ENCODE measurements at regions not wholly inside any gene's neighbourhood (a gene's known extent, or its start where the extent isn't known, plus 50 kb on each side); places are given as distances from the start of the nearest gene placed in this dataset.
"Not testable (repeated sequence)": the region's sequence is repeated elsewhere in the genome, so short reads cannot be mapped to it uniquely, and the experiment has no call there.

DNA sequence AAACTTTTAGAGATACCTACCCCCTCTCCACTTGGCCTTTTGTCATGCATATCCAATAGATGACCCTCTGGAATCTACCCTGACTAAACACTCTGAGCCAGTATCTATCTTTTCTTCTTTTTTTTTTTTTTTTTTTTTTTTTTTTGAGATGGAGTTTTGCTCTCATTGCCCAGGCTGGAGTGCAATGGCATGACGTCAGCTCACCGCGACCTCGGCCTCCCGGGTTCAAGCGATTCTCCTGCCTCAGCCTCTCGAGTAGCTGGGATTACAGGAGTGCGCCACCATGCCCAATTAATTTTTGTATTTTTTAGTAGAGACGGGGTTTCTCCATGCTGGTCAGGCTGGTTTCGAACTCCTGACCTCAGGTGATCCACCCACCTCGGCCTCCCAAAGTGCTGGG lies 50.8 kb upstream of the GRIN2B start:
- H3K27ac Mint-ChIP-seq, H3K9me3 Mint-ChIP-seq, H3K36me3 Mint-ChIP-seq, H3K27me3 Mint-ChIP-seq, H3K4me1 Mint-ChIP-seq, H3K4me3 Mint-ChIP-seq, DNase-seq: not testable (repeated sequence)

GRCh38 chr12:14043776-14044175 lies 62.4 kb upstream of the GRIN2B start:
- no peaks in the 10 kb centered on the region for H3K4me1 Mint-ChIP-seq
- no peak overlapping the region for H3K27ac Mint-ChIP-seq
- no peaks in the 10 kb centered on the region for H3K36me3 Mint-ChIP-seq
- H3K27me3 Mint-ChIP-seq, result peaks cover 4% of the 10 kb centered on the region
- H3K4me3 Mint-ChIP-seq, result no peak overlapping the region
- no peak for DNase-seq
- H3K9me3 Mint-ChIP-seq, result peaks cover 6% of the 10 kb centered on the region

GRCh38 chr12:14048941-14049545 lies 67.6 kb upstream of the GRIN2B start:
- no peak for DNase-seq
- no peaks in the 10 kb centered on the region for H3K36me3 Mint-ChIP-seq
- H3K4me1 Mint-ChIP-seq, result no peaks in the 10 kb centered on the region
- H3K27ac Mint-ChIP-seq, result no peak overlapping the region
- H3K4me3 Mint-ChIP-seq, result no peak overlapping the region
- no peaks in the 10 kb centered on the region for H3K9me3 Mint-ChIP-seq
- peaks cover 4% of the 10 kb centered on the region for H3K27me3 Mint-ChIP-seq

DNA sequence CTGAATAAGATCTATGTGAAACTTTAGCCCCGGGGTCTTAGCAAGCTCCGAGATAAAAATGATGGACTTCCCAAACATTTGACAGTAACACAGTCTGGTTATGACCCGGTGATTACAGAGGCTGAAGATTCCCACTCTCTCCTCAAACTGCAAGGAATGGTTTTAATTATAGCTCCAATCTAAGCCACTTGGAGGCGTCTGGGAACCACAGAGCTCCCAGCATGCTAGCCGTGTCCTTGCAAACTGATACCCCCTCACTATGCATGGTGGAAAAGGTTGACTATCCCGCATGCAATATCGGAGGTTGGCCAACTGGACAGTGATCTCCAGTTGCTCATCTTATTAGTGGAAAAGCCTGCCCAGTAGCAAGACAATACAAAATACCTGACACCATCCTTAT lies 76.5 kb upstream of the GRIN2B start:
- DNase-seq, result no peak
- Mint-ChIP-seq H3K4me3 (no peak overlapping the region), H3K27me3 (peaks cover 10% of the 10 kb centered on the region), H3K36me3 (no peaks in the 10 kb centered on the region), H3K4me1 (no peaks in the 10 kb centered on the region), H3K9me3 (no peaks in the 10 kb centered on the region), H3K27ac (no peak overlapping the region)

DNA sequence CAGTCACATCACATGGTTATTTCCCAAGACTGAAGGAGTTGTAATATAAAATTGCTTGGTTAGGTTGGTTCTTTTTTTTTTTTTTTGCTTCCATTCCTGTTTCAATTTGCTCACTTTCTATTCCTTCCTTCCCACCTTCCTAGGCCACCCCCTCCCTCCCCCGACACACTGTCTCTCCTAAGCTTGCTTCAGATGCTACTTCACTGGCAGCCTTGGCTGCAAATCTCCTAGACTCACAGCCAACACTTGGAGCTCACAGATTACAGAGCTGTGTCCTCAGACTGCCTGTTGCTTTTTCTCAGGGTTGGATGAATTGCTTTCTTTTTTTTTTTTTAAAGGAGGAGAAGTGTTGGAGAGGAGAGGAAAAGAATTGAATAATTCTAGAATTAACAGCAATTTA lies 77.3 kb upstream of the GRIN2B start:
- Mint-ChIP-seq H3K27ac (no peak overlapping the region), H3K36me3 (no peaks in the 10 kb centered on the region)

DNA sequence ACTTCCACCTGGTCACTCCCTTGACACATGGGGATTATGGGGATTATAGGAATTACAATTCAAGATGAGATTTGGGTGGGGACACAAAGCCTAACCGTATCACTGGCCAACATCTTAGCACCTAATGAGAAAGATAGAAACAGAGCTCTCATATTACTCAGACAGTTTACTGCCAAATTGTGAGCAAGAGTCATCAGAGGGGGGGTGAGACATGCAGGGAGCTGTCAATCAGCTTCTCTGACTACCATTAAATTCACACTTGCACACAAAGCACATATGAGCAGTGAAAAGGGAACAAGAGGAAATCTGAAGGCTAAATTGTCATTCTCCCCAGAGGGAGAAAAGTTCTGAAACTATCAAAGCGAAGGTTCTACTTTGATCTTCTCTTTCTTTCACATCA lies 78.1 kb upstream of the GRIN2B start:
- H3K27ac Mint-ChIP-seq, result no peak overlapping the region
- no peaks in the 10 kb centered on the region for H3K9me3 Mint-ChIP-seq
- no peaks in the 10 kb centered on the region for H3K4me1 Mint-ChIP-seq

More for the DNA sequence above, 77.3 kb upstream of the GRIN2B start:
- no peaks in the 10 kb centered on the region for H3K4me1 Mint-ChIP-seq
- no peak overlapping the region for H3K4me3 Mint-ChIP-seq
- H3K27me3 Mint-ChIP-seq, result peaks cover 10% of the 10 kb centered on the region
- DNase-seq, result no peak
- no peaks in the 10 kb centered on the region for H3K9me3 Mint-ChIP-seq

DNA sequence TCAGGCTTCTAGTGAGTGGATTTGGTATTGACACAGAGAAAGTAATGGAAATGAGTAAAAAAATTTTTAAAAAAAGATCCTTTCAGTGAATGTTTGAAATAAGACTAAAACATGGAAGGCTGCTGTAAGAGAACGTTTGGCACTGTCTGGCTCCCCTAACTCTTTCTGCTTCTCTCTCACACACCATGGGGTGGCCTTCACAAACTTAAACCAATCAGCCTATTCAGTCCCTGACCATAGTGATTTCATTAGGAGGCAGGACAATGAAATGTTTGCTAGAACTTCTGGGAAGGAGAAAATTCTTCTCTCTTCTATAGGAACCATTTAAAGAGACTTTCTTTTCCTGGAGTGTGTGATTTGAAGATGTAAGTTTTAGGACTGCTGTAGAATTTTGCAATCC lies 84.2 kb upstream of the GRIN2B start:
- H3K27ac Mint-ChIP-seq, result no peak overlapping the region
- no peaks in the 10 kb centered on the region for H3K9me3 Mint-ChIP-seq
- no peaks in the 10 kb centered on the region for H3K4me1 Mint-ChIP-seq
- H3K4me3 Mint-ChIP-seq, result no peak overlapping the region
- no peak for DNase-seq
- no peaks in the 10 kb centered on the region for H3K27me3 Mint-ChIP-seq
- no peaks in the 10 kb centered on the region for H3K36me3 Mint-ChIP-seq

More for the DNA sequence above, 78.1 kb upstream of the GRIN2B start:
- Mint-ChIP-seq H3K4me3 (no peak overlapping the region), H3K36me3 (no peaks in the 10 kb centered on the region), H3K27me3 (peaks cover 10% of the 10 kb centered on the region)
- DNase-seq, result no peak

DNA sequence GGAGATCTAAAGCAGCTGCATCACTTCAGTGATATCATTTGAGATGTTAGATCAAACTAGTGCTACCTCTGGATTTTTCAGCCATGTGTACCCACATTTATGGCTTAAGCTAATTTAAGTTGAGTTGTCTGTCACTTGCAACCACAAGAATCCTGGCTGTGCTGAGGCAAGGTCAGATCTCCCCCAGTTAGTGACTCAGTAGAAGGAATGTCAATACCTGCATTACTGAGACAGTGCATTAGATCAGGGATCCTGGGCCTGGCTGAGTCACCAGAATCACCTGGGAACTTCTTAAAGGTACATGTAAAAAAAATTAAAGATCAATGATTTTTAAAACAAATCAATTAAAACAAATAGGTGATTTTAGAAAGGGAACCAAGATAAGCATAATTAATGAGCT lies 84.6 kb upstream of the GRIN2B start:
- H3K4me3 Mint-ChIP-seq, result no peak overlapping the region
- H3K9me3 Mint-ChIP-seq, result no peaks in the 10 kb centered on the region
- no peaks in the 10 kb centered on the region for H3K27me3 Mint-ChIP-seq
- H3K4me1 Mint-ChIP-seq, result no peaks in the 10 kb centered on the region
- H3K36me3 Mint-ChIP-seq, result no peaks in the 10 kb centered on the region
- DNase-seq, result no peak
- H3K27ac Mint-ChIP-seq, result no peak overlapping the region

- H3K27ac Mint-ChIP-seq, result no peak overlapping the region
- DNase-seq, result no peak
- no peaks in the 10 kb centered on the region for H3K27me3 Mint-ChIP-seq
- H3K36me3 Mint-ChIP-seq, result no peaks in the 10 kb centered on the region
- no peaks in the 10 kb centered on the region for H3K4me1 Mint-ChIP-seq
- H3K4me3 Mint-ChIP-seq, result no peak overlapping the region
- no peaks in the 10 kb centered on the region for H3K9me3 Mint-ChIP-seq
Measured at GRCh38 chr12:14068961-14069360, 87.6 kb upstream of the GRIN2B start.

DNA sequence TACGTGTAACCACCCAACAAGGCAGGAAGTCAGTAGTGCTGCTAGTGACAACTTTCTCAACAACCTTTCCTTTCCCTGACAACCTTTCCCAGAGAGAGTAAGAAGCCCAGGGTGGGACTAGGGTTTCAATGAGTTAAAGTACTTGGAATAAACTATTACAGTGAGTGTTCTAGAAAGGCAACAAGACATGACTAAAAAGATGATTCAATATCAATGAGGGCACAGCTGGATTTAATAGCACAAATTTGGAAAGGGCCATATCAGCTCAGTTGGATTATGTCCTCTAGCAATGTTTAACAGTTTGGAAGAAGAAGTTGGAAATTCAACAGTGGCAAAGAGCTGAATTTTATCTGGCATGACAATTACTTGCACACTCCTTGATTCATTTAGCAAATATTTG lies 90.4 kb upstream of the GRIN2B start:
- peaks cover 3% of the 10 kb centered on the region for H3K9me3 Mint-ChIP-seq
- H3K27me3 Mint-ChIP-seq, result no peaks in the 10 kb centered on the region

GRCh38 chr12:14072987-14073386 lies 91.6 kb upstream of the GRIN2B start:
- no peak overlapping the region for H3K27ac Mint-ChIP-seq

More for the DNA sequence above, 90.4 kb upstream of the GRIN2B start:
- Mint-ChIP-seq H3K36me3 (no peaks in the 10 kb centered on the region), H3K27ac (no peak overlapping the region), H3K4me1 (no peaks in the 10 kb centered on the region), H3K4me3 (no peak overlapping the region)
- DNase-seq, result no peak

DNA sequence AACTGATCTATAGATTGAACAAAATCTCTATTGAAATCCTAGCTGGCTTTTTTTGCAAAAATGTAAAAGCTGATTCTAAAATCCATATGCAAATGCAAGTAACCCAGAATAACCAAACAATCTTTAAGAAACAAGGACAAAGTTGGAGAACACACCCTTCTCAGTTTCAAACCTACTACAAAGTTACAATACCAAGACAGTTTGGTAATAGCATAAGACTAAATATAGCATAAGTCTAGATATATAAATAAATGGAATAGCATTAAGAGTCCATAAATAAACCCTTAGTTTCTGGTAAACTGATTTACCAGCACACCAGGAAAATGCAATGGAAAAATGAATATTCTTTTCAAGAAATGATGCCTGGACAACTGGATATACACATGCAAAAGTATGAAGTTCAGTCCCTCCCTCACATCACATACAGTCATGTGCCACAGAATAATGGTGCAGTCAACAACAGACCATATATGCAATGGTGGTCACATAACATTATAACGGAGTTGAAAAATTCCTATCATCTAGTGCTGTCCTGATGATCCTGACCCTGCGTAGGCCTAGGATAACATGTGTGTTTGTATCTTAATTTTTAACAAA lies 94.5 kb upstream of the GRIN2B start:
- no peaks in the 10 kb centered on the region for H3K36me3 Mint-ChIP-seq
- no peak overlapping the region for H3K27ac Mint-ChIP-seq
- peaks cover 3% of the 10 kb centered on the region for H3K27me3 Mint-ChIP-seq

More at GRCh38 chr12:14072987-14073386, 91.6 kb upstream of the GRIN2B start:
- Mint-ChIP-seq H3K36me3 (no peaks in the 10 kb centered on the region), H3K4me1 (no peaks in the 10 kb centered on the region), H3K9me3 (peaks cover 5% of the 10 kb centered on the region), H3K4me3 (no peak overlapping the region), H3K27me3 (no peaks in the 10 kb centered on the region)
- no peak for DNase-seq

DNA sequence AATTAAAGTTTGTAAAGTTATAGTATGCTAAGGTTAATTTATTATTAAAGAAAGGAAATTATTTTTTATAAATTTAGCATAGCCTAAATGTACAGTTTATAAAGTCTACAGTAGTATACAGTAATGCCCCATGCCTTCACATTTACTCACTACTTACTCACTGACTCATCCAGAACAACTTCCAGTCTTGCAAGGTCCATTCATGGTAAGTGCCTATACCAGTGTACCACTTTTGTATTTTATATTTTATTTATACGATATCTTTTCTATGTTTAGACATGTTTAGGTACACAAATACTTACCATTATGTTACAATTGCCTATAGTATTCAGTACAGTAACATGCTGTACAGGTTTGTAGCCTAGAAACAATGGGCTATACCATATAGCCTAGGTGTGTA lies 95.1 kb upstream of the GRIN2B start:
- H3K9me3 Mint-ChIP-seq, result peaks cover 5% of the 10 kb centered on the region
- H3K27me3 Mint-ChIP-seq, result peaks cover 3% of the 10 kb centered on the region
- no peak overlapping the region for H3K4me3 Mint-ChIP-seq
- H3K27ac Mint-ChIP-seq, result no peak overlapping the region
- no peaks in the 10 kb centered on the region for H3K36me3 Mint-ChIP-seq
- no peaks in the 10 kb centered on the region for H3K4me1 Mint-ChIP-seq
- no peak for DNase-seq

More for the DNA sequence above, 94.5 kb upstream of the GRIN2B start:
- no peak for DNase-seq
- Mint-ChIP-seq H3K9me3 (peaks cover 5% of the 10 kb centered on the region), H3K4me3 (no peak overlapping the region), H3K4me1 (no peaks in the 10 kb centered on the region)

DNA sequence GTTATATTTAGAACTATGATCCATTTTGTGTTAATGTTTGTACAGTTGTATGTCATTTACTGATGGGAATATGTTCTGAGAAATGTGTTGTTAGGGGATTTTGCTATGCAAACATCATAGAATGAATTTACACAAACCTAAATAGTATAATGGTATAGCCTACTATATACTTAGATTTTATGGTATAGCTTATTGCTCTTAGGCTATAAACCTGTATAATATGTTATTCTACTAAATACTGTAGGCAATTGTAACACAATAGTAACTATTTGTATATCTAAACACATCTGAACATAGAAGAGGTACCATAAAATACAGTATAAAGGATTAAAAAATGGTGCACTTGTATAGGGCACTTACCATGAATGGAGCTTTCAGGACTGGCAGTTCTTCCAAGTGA lies 105.4 kb upstream of the GRIN2B start:
- H3K27me3 Mint-ChIP-seq, result peaks cover 4% of the 10 kb centered on the region
- H3K4me3 Mint-ChIP-seq, result no peak overlapping the region
- no peak overlapping the region for H3K27ac Mint-ChIP-seq
- H3K4me1 Mint-ChIP-seq, result no peaks in the 10 kb centered on the region
- H3K9me3 Mint-ChIP-seq, result peaks cover 2% of the 10 kb centered on the region
- no peak for DNase-seq
- no peaks in the 10 kb centered on the region for H3K36me3 Mint-ChIP-seq

- no peaks in the 10 kb centered on the region for H3K36me3 Mint-ChIP-seq
- no peak overlapping the region for H3K27ac Mint-ChIP-seq
- DNase-seq, result no peak
- peaks cover 10% of the 10 kb centered on the region for H3K27me3 Mint-ChIP-seq
- H3K4me1 Mint-ChIP-seq, result no peaks in the 10 kb centered on the region
- no peak overlapping the region for H3K4me3 Mint-ChIP-seq
- peaks cover 12% of the 10 kb centered on the region for H3K9me3 Mint-ChIP-seq
Measured at GRCh38 chr12:14099994-14100393, 118.6 kb upstream of the GRIN2B start.

- H3K4me1 Mint-ChIP-seq, H3K4me3 Mint-ChIP-seq, DNase-seq, H3K27ac Mint-ChIP-seq, H3K27me3 Mint-ChIP-seq, H3K36me3 Mint-ChIP-seq: not testable (repeated sequence)
- H3K9me3 Mint-ChIP-seq, result peaks cover 12% of the 10 kb centered on the region
Measured at GRCh38 chr12:14101556-14101955, 120.2 kb upstream of the GRIN2B start.

Data from activated naive CD8-positive, alpha-beta T cell treated with anti-CD3 and anti-CD28 coated beads for 36 hours (primary cell).